MCF 10A (cell line): ENCODE measurements at regions not wholly inside any gene's neighbourhood (a gene's known extent, or its start where the extent isn't known, plus 50 kb on each side); places are given as distances from the start of the nearest gene placed in this dataset.

Source experiments
- BruUV-seq: library from RNA; stranded (reverse); fragments of 400-500 nt; replicated peaks from 2 replicates; lab custom pipeline; 2021; lab: Mats Ljungman, UMichigan
- CTCF ChIA-PET: fragments of 300-600 bp; sonication (Branson Sonifier 250); formaldehyde crosslinking; extraction: SDS; loops from one replicate; lab custom pipeline; 2021; ENCODE audit warnings: antibody characterized with exemption, inconsistent platforms; lab: Yijun Ruan, JAX
- POLR2A ChIA-PET: fragments of 300-600, 350-650 bp; sonication (Branson Sonifier 250); formaldehyde crosslinking; extraction: SDS; loops from one replicate; lab custom pipeline; 2020; ENCODE audit warnings: antibody characterized with exemption, inconsistent platforms; lab: Yijun Ruan, JAX
- DNase-seq: peaks from one replicate; pipeline ENCODE4 v3.0.0-alpha.2; 2018; ENCODE audit not compliant: unreplicated experiment
- H3K27ac Mint-ChIP-seq: one replicate; pipeline ENCODE4 v1.8.0; 2022; ENCODE audit warnings: mild to moderate bottlenecking, low read depth, mixed read lengths; ENCODE audit not compliant: unreplicated experiment
- H3K27me3 Mint-ChIP-seq: one replicate; pipeline ENCODE4 v1.8.0; 2022; ENCODE audit warnings: mixed read lengths; ENCODE audit not compliant: insufficient read depth, unreplicated experiment
- H3K36me3 Mint-ChIP-seq: one replicate; pipeline ENCODE4 v1.8.0; 2022; ENCODE audit warnings: mild to moderate bottlenecking, moderate library complexity, mixed read lengths; ENCODE audit not compliant: insufficient read depth, unreplicated experiment
- H3K4me1 Mint-ChIP-seq: one replicate; pipeline ENCODE4 v1.8.0; 2022; ENCODE audit warnings: mixed read lengths; ENCODE audit not compliant: insufficient read depth, unreplicated experiment
- H3K4me3 Mint-ChIP-seq: one replicate; pipeline ENCODE4 v1.8.0; 2022; ENCODE audit warnings: mild to moderate bottlenecking, moderate library complexity, mixed read lengths; ENCODE audit not compliant: unreplicated experiment
- H3K9me3 Mint-ChIP-seq: one replicate; pipeline ENCODE4 v1.8.0; 2022; ENCODE audit warnings: mixed read lengths; ENCODE audit not compliant: unreplicated experiment
- CTCF ChIP-seq: fragments of 200-600 bp; IDR thresholded peaks from one replicate; pipeline ENCODE4 v1.8.0; 2022; ENCODE audit warnings: antibody characterized with exemption, mild to moderate bottlenecking; ENCODE audit not compliant: unreplicated experiment
- intact Hi-C: fragments of 100-400 bp; cut with micrococcal nuclease; formaldehyde crosslinking; loops from 2 replicates; pipeline ENCODE4 v1.14.1; 2022

GRCh38 chr3:159824333-159824732, 164.3 kb upstream of the IL12A start:
- no TSS peak for BruUV-seq
- POLR2A ChIA-PET, result interaction anchor here (0.5 to 10.1 kb wide), 12 partner anchors 17 to 182 kb away, joined by 3 to 101 read pairs (median 4); no protein-coding TSS in a partner anchor

GRCh38 chr3:159825216-159825854, 163.3 kb upstream of the IL12A start:
- Mint-ChIP-seq H3K4me3 (no peak overlapping the region), H3K27me3 (no peaks in the 10 kb centered on the region), H3K4me1 (peaks cover 72% of the 10 kb centered on the region), H3K36me3 (no peaks in the 10 kb centered on the region), H3K9me3 (peaks cover 12% of the 10 kb centered on the region), H3K27ac (peak overlapping the region; percentile 93)
- ChIA-PET POLR2A (interaction anchor here (0.7 to 10.1 kb wide), 8 partner anchors 16 to 100 kb away, joined by 3 to 101 read pairs (median 6); no protein-coding TSS in a partner anchor), CTCF (interaction anchor here (0.5 to 6.9 kb wide), 13 partner anchors 10 to 180 kb away, joined by 3 to 179 read pairs (median 4); no protein-coding TSS in a partner anchor)
- DNase-seq, result peak; percentile 50
- BruUV-seq, result no TSS peak
- no peak for TF ChIP-seq CTCF
- intact Hi-C loops, result loop anchor here (5.0 kb wide), 1 partner anchor 162 kb away; the partner anchor contains the start of gene IL12A

More at GRCh38 chr3:159824333-159824732, 164.3 kb upstream of the IL12A start:
- H3K9me3 Mint-ChIP-seq, result peaks cover 12% of the 10 kb centered on the region
- peak overlapping the region; percentile 93 for H3K27ac Mint-ChIP-seq
- no peak for TF ChIP-seq CTCF
- peak overlapping the region; percentile 62 for H3K4me3 Mint-ChIP-seq
- peaks cover 70% of the 10 kb centered on the region for H3K4me1 Mint-ChIP-seq
- peaks cover 6% of the 10 kb centered on the region for H3K36me3 Mint-ChIP-seq
- no peaks in the 10 kb centered on the region for H3K27me3 Mint-ChIP-seq
- intact Hi-C loops, result no loop called here
- peak; percentile 86 for DNase-seq
- CTCF ChIA-PET, result interaction anchor here (0.5 to 6.9 kb wide), 13 partner anchors 8 to 411 kb away, joined by 3 to 179 read pairs (median 3); partner anchors contain the start of gene IL12A

- TF ChIP-seq CTCF, result peak; percentile 38
- H3K4me1 Mint-ChIP-seq, result peaks cover 40% of the 10 kb centered on the region
- no TSS peak for BruUV-seq
- ChIA-PET CTCF (interaction anchor here (0.6 to 6.9 kb wide), 42 partner anchors 10 to 1131 kb away, joined by 3 to 179 read pairs (median 6); partner anchors contain the start of genes IL12A and SCHIP1), POLR2A (interaction anchor here (0.6 to 10.1 kb wide), 18 partner anchors 8 to 178 kb away, joined by 3 to 101 read pairs (median 10); partner anchors contain the start of gene SCHIP1)
- DNase-seq, result peak; percentile 71
- H3K4me3 Mint-ChIP-seq, result no peak overlapping the region
- no peaks in the 10 kb centered on the region for H3K9me3 Mint-ChIP-seq
- intact Hi-C loops, result loop anchor here (1.0 to 5.0 kb wide), 5 partner anchors 26 to 178 kb away; partner anchors contain the start of gene IL12A
- H3K27ac Mint-ChIP-seq, result peak overlapping the region; percentile 84
- H3K36me3 Mint-ChIP-seq, result no peaks in the 10 kb centered on the region
- no peaks in the 10 kb centered on the region for H3K27me3 Mint-ChIP-seq
Observed at GRCh38 chr3:159828542-159828943, 160.1 kb upstream of the IL12A start.

- Mint-ChIP-seq H3K27me3 (no peaks in the 10 kb centered on the region), H3K4me3 (peak overlapping the region; percentile 14), H3K4me1 (peaks cover 34% of the 10 kb centered on the region), H3K9me3 (no peaks in the 10 kb centered on the region), H3K27ac (peak overlapping the region; percentile 84), H3K36me3 (no peaks in the 10 kb centered on the region)
- DNase-seq, result no peak
- intact Hi-C loops, result loop anchor here (1.0 to 5.0 kb wide), 4 partner anchors 26 to 158 kb away; partner anchors contain the start of gene IL12A
- ChIA-PET CTCF (interaction anchor here (0.7 to 6.9 kb wide), 38 partner anchors 10 to 1132 kb away, joined by 3 to 179 read pairs (median 7); partner anchors contain the start of genes IL12A and SCHIP1), POLR2A (interaction anchor here (0.6 to 10.1 kb wide), 22 partner anchors 8 to 177 kb away, joined by 3 to 101 read pairs (median 8); partner anchors contain the start of gene SCHIP1)
- TSS peak; percentile 99 for BruUV-seq
- TF ChIP-seq CTCF, result no peak
Observed at GRCh38 chr3:159829056-159829455, 159.6 kb upstream of the IL12A start.
